GM23248 (cell line): ENCODE measurements at regions not wholly inside any gene's neighbourhood (a gene's known extent, or its start where the extent isn't known, plus 50 kb on each side); places are given as distances from the start of the nearest gene placed in this dataset.
"Not testable (repeated sequence)": the region's sequence is repeated elsewhere in the genome, so short reads cannot be mapped to it uniquely, and the experiment has no call there.

Experiments used
- DNase-seq: peaks from one replicate; pipeline ENCODE4 v3.0.0-alpha.2; 2015
- H2AFZ ChIP-seq: fragments of 200-600 bp; sonication (generic); 2 replicates; pipeline ENCODE4 v1.6.1; 2016; ENCODE audit warnings: antibody characterized with exemption
- H3F3A ChIP-seq: fragments of 200-600 bp; sonication (generic); 2 replicates; pipeline ENCODE4 v1.6.1; 2016; ENCODE audit warnings: mild to moderate bottlenecking, antibody characterized with exemption, mixed run types; ENCODE audit not compliant: insufficient read depth
- H3K27ac ChIP-seq: fragments of 200-600 bp; sonication (generic); 2 replicates; pipeline ENCODE4 v1.5.1; 2016; ENCODE audit warnings: mild to moderate bottlenecking
- H3K27me3 ChIP-seq: fragments of 200-600 bp; sonication (generic); replicated peaks from 2 replicates; pipeline ENCODE4 v1.6.1; 2016; ENCODE audit warnings: mild to moderate bottlenecking; ENCODE audit not compliant: insufficient read depth
- H3K36me3 ChIP-seq: fragments of 200-600 bp; sonication (generic); 2 replicates; pipeline ENCODE4 v1.6.1; 2016; ENCODE audit warnings: low read depth, mild to moderate bottlenecking
- H3K4me1 ChIP-seq: fragments of 200-600 bp; sonication (generic); 2 replicates; pipeline ENCODE4 v1.6.1; 2016; ENCODE audit warnings: mild to moderate bottlenecking; ENCODE audit not compliant: insufficient read depth
- H3K4me2 ChIP-seq: fragments of 200-600 bp; sonication (generic); one replicate; pipeline ENCODE4 v1.6.1; 2016; ENCODE audit warnings: mild to moderate bottlenecking; ENCODE audit not compliant: unreplicated experiment
- H3K4me3 ChIP-seq: fragments of 200-600 bp; sonication (generic); 2 replicates; pipeline ENCODE4 v1.5.1; 2016; ENCODE audit warnings: mild to moderate bottlenecking
- H3K79me2 ChIP-seq: fragments of 200-600 bp; sonication (generic); 2 replicates; pipeline ENCODE4 v1.6.1; 2016; ENCODE audit warnings: mild to moderate bottlenecking; ENCODE audit not compliant: insufficient read depth
- H3K9ac ChIP-seq: fragments of 200-600 bp; sonication (generic); 2 replicates; pipeline ENCODE4 v1.6.1; 2016; ENCODE audit warnings: mild to moderate bottlenecking
- H3K9me2 ChIP-seq: fragments of 200-600 bp; sonication (generic); 2 replicates; pipeline ENCODE4 v1.6.1; 2016; ENCODE audit warnings: mixed run types, mild to moderate bottlenecking, moderate library complexity; ENCODE audit not compliant: insufficient read depth
- H3K9me3 ChIP-seq: fragments of 200-600 bp; sonication (generic); one replicate; pipeline ENCODE4 v1.6.1; 2017; ENCODE audit warnings: low read depth
- H4K20me1 ChIP-seq: fragments of 200-600 bp; sonication (generic); 2 replicates; pipeline ENCODE4 v1.6.0; 2016; ENCODE audit not compliant: insufficient read depth
- EZH2 ChIP-seq: fragments of 200-600 bp; sonication (generic); IDR thresholded peaks from 2 replicates; pipeline ENCODE4 v1.6.1; 2018; ENCODE audit warnings: antibody characterized with exemption, mild to moderate bottlenecking; ENCODE audit not compliant: insufficient read depth, poor library complexity, severe bottlenecking
- EZH2phosphoT487 ChIP-seq: fragments of 200-600 bp; sonication (generic); IDR thresholded peaks from 2 replicates; pipeline ENCODE4 v1.6.1; 2018; ENCODE audit warnings: antibody characterized with exemption, moderate library complexity, mild to moderate bottlenecking, low read depth; ENCODE audit not compliant: insufficient read depth
- WGBS, 2 experiments: methylation state at CpG; one replicate each; pipeline ENCODE4 v1.1.6; 2015 to 2017; ENCODE audit warnings: low lambda C conversion rate in 2 of 2, low coverage in 1 of 2; ENCODE audit errors: missing lambda C conversion rate in 2 of 2; 5-methylcytosine and 5-hydroxymethylcytosine counted together
- in situ Hi-C: fragments of 300-500 bp; cut with MboI; formaldehyde crosslinking; loops from 2 replicates; pipeline ENCODE4 v1.15.0; 2020

- Histone ChIP-seq H3F3A (peaks cover 16% of the 10 kb centered on the region; the same call in 1 of the 2 replicates), H3K9me2 (no peaks in the 10 kb centered on the region), H3K4me3 (no peak overlapping the region), H3K27ac (no peak overlapping the region), H3K4me2 (no peak overlapping the region), H3K27me3 (peaks cover 10% of the 10 kb centered on the region; the same call in 1 of the 2 replicates), H3K4me1 (peaks cover 19% of the 10 kb centered on the region), H3K79me2 (no peaks in the 10 kb centered on the region), H2AFZ (no peak overlapping the region), H4K20me1 (no peaks in the 10 kb centered on the region), H3K36me3 (no peaks in the 10 kb centered on the region), H3K9me3 (no peaks in the 10 kb centered on the region), H3K9ac (no peak overlapping the region)
- in situ Hi-C loops = no loop called here
- WGBS, 2 experiments = 65 to 66% methylated on average over 2 of the region's 2 CpGs
- DNase-seq = no peak
- no peak for TF ChIP-seq EZH2
- no peak for TF ChIP-seq EZH2phosphoT487
Observed at GRCh38 chr10:114716811-114717404, 58.8 kb upstream of the ABLIM1 start.

- DNase-seq, H3K27ac ChIP-seq, in situ Hi-C loops, H3K4me2 ChIP-seq, H3K9me3 ChIP-seq, H3K9ac ChIP-seq, H3K9me2 ChIP-seq, H3K79me2 ChIP-seq, H3K4me3 ChIP-seq, H3K36me3 ChIP-seq, H2AFZ ChIP-seq, H4K20me1 ChIP-seq: not testable (repeated sequence)
- Histone ChIP-seq H3K4me1 (peaks cover 19% of the 10 kb centered on the region), H3K27me3 (peaks cover 10% of the 10 kb centered on the region; the same call in 1 of the 2 replicates), H3F3A (peaks cover 16% of the 10 kb centered on the region; the same call in 1 of the 2 replicates)
Observed at GRCh38 chr10:114717881-114718280, 59.8 kb upstream of the ABLIM1 start.

- in situ Hi-C loops = no loop called here
- H3K4me1 ChIP-seq = peaks cover 19% of the 10 kb centered on the region
- no peak overlapping the region for H3K27ac ChIP-seq
- H4K20me1 ChIP-seq = no peaks in the 10 kb centered on the region
- no peak overlapping the region for H3K4me2 ChIP-seq
- H2AFZ ChIP-seq = no peak overlapping the region
- no peaks in the 10 kb centered on the region for H3K9me3 ChIP-seq
- H3K9me2 ChIP-seq = no peaks in the 10 kb centered on the region
- 53 to 61% methylated on average over 3 of the region's 3 CpGs for WGBS, 2 experiments
- no peaks in the 10 kb centered on the region for H3K36me3 ChIP-seq
- no peak overlapping the region for H3K4me3 ChIP-seq
- no peaks in the 10 kb centered on the region for H3K79me2 ChIP-seq
- H3K9ac ChIP-seq = no peak overlapping the region
- no peak for DNase-seq
- TF ChIP-seq EZH2phosphoT487 (no peak), EZH2 (no peak)
- peaks cover 10% of the 10 kb centered on the region; the same call in 1 of the 2 replicates for H3K27me3 ChIP-seq
- H3F3A ChIP-seq = peaks cover 16% of the 10 kb centered on the region; the same call in 1 of the 2 replicates
Observed at GRCh38 chr10:114718374-114718773, 60.3 kb upstream of the ABLIM1 start.

- H3K27ac ChIP-seq = no peak overlapping the region
- H2AFZ ChIP-seq = no peak overlapping the region
- H4K20me1 ChIP-seq = no peaks in the 10 kb centered on the region
- peaks cover 13% of the 10 kb centered on the region for H3K4me1 ChIP-seq
- H3K4me2 ChIP-seq = no peak overlapping the region
- H3K27me3 ChIP-seq = peaks cover 10% of the 10 kb centered on the region; the same call in 1 of the 2 replicates
- no peaks in the 10 kb centered on the region for H3K9me3 ChIP-seq
- H3K9ac ChIP-seq = no peak overlapping the region
- no peaks in the 10 kb centered on the region for H3K9me2 ChIP-seq
- H3K79me2 ChIP-seq = no peaks in the 10 kb centered on the region
- H3F3A ChIP-seq = peaks cover 12% of the 10 kb centered on the region; the same call in 1 of the 2 replicates
- 68 to 74% methylated on average over 3 of the region's 3 CpGs for WGBS, 2 experiments
- H3K36me3 ChIP-seq = no peaks in the 10 kb centered on the region
- TF ChIP-seq EZH2 (no peak), EZH2phosphoT487 (no peak)
- in situ Hi-C loops = no loop called here
- no peak overlapping the region for H3K4me3 ChIP-seq
- no peak for DNase-seq
Observed at GRCh38 chr10:114719311-114719710, 61.2 kb upstream of the ABLIM1 start.

- H3K4me1 ChIP-seq, H3K4me2 ChIP-seq, in situ Hi-C loops, H3K27ac ChIP-seq, H3F3A ChIP-seq, H4K20me1 ChIP-seq, H3K36me3 ChIP-seq, H3K9me3 ChIP-seq, H3K9me2 ChIP-seq, H3K4me3 ChIP-seq, DNase-seq, H3K79me2 ChIP-seq, H2AFZ ChIP-seq, H3K9ac ChIP-seq: not testable (repeated sequence)
- WGBS, 2 experiments = 77 to 81% methylated on average over 1 of the region's 1 CpG
- peaks cover 10% of the 10 kb centered on the region; the same call in 1 of the 2 replicates for H3K27me3 ChIP-seq
Observed at GRCh38 chr10:114720023-114720422, 61.9 kb upstream of the ABLIM1 start.
